NCI-H226 (cell line): ENCODE measurements at regions not wholly inside any gene's neighbourhood (a gene's known extent, or its start where the extent isn't known, plus 50 kb on each side); places are given as distances from the start of the nearest gene placed in this dataset.
"Not testable (repeated sequence)": the region's sequence is repeated elsewhere in the genome, so short reads cannot be mapped to it uniquely, and the experiment has no call there.

ENCODE experiments used
- DNase-seq: peaks from one replicate; pipeline ENCODE4 v3.0.0-alpha.2; 2015

GRCh38 chr16:29087673-29088072 is 102.8 kb downstream of the LAT start:
- not testable (repeated sequence) for DNase-seq

GRCh38 chr16:29081829-29082639 is 97.2 kb downstream of the LAT start:
- not testable (repeated sequence) for DNase-seq

GRCh38 chr16:29074554-29075402 is 89.9 kb downstream of the LAT start:
- DNase-seq = not testable (repeated sequence)

GRCh38 chr16:29062235-29062634 is 77.4 kb downstream of the LAT start:
- not testable (repeated sequence) for DNase-seq

- not testable (repeated sequence) for DNase-seq
Measured at GRCh38 chr16:29061467-29061921, 76.6 kb downstream of the LAT start.

- DNase-seq = not testable (repeated sequence)
Measured at GRCh38 chr16:29060022-29060810, 75.4 kb downstream of the LAT start.

GRCh38 chr16:29059575-29059974 is 74.7 kb downstream of the LAT start:
- DNase-seq = not testable (repeated sequence)
